SK-N-SH treated with all-trans-retinoic acid at 6 μM for 48 hours (cell line): ENCODE measurements at regions not wholly inside any gene's neighbourhood (a gene's known extent, or its start where the extent isn't known, plus 50 kb on each side); places are given as distances from the start of the nearest gene placed in this dataset.
"Not testable (repeated sequence)": the region's sequence is repeated elsewhere in the genome, so short reads cannot be mapped to it uniquely, and the experiment has no call there.

Source experiments
- ARNTL ChIP-seq: fragments of 450-650 bp; formaldehyde crosslinking; IDR thresholded peaks from 2 replicates; pipeline ENCODE4 v1.5.0; 2020; ENCODE audit warnings: low read depth, mild to moderate bottlenecking, moderate library complexity, borderline replicate concordance
- ISL1 ChIP-seq: fragments of 250-450 bp; sonication (Bioruptor Pico); IDR thresholded peaks from 2 replicates; pipeline ENCODE4 v2.1.2; 2022; ENCODE audit warnings: mild to moderate bottlenecking, moderate library complexity
- PATZ1 ChIP-seq: fragments of 250-450 bp; sonication (Bioruptor Pico); IDR thresholded peaks from 2 replicates; pipeline ENCODE4 v1.8.0; 2020; ENCODE audit warnings: mild to moderate bottlenecking, moderate library complexity, borderline replicate concordance
- SNAI2 ChIP-seq: fragments of 250-450 bp; sonication (Bioruptor Pico); IDR thresholded peaks from 2 replicates; pipeline ENCODE4 v1.5.0; 2020; ENCODE audit warnings: mild to moderate bottlenecking, moderate library complexity
- ZFP3 ChIP-seq: fragments of 250-450 bp; sonication (Bioruptor Pico); IDR thresholded peaks from 2 replicates; pipeline ENCODE4 v1.5.0; 2020; ENCODE audit warnings: mild to moderate bottlenecking, moderate library complexity
- ZFP30 ChIP-seq: fragments of 450-650 bp; formaldehyde crosslinking; IDR thresholded peaks from 2 replicates; pipeline ENCODE4 v1.5.0; 2022; ENCODE audit warnings: mild to moderate bottlenecking, moderate library complexity
- TF ChIP-seq, protein P1 (sequence below): fragments of 250-450 bp; sonication (Bioruptor Pico); IDR thresholded peaks from 2 replicates; pipeline ENCODE4 v1.8.0; 2021; ENCODE audit warnings: low read depth, mild to moderate bottlenecking, moderate library complexity, borderline replicate concordance

GRCh38 chr6:71097264-71097663 lies 140.4 kb upstream of the B3GAT2 start:
- TF ChIP-seq, protein P1, sequence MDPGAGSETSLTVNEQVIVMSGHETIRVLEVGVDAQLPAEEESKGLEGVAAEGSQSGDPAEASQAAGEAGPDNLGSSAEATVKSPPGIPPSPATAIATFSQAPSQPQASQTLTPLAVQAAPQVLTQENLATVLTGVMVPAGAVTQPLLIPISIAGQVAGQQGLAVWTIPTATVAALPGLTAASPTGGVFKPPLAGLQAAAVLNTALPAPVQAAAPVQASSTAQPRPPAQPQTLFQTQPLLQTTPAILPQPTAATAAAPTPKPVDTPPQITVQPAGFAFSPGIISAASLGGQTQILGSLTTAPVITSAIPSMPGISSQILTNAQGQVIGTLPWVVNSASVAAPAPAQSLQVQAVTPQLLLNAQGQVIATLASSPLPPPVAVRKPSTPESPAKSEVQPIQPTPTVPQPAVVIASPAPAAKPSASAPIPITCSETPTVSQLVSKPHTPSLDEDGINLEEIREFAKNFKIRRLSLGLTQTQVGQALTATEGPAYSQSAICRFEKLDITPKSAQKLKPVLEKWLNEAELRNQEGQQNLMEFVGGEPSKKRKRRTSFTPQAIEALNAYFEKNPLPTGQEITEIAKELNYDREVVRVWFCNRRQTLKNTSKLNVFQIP (CRISPR knock-in tag): not testable (repeated sequence)
- TF ChIP-seq PATZ1; ZFP3; ISL1 (CRISPR knock-in tag); ZFP30 (CRISPR knock-in tag); SNAI2 (CRISPR knock-in tag); ARNTL (CRISPR knock-in tag): not testable (repeated sequence)
